ENCODE measurements at regions not wholly inside any gene's neighbourhood (a gene's known extent, or its start where the extent isn't known, plus 50 kb on each side); places are given as distances from the start of the nearest gene placed in this dataset.
A peak's percentile ranks its signal among the peaks of the same experiment; 100 is the strongest.
"Not testable (repeated sequence)": the region's sequence is repeated elsewhere in the genome, so short reads cannot be mapped to it uniquely, and the experiment has no call there.

GRCh38 chr4:27770895-27771294 lies 910.3 kb downstream of the STIM2 start:
- DNase-seq = no peak

GRCh38 chr4:27775156-27775555 lies 914.5 kb downstream of the STIM2 start:
- DNase-seq = peak; percentile 49

- DNase-seq = no peak
Observed at GRCh38 chr4:27779827-27780226, 919.2 kb downstream of the STIM2 start.

- DNase-seq = no peak
Observed at GRCh38 chr4:27787195-27787594, 926.6 kb downstream of the STIM2 start.

- DNase-seq = no peak
Observed at GRCh38 chr4:27789773-27790172, 929.1 kb downstream of the STIM2 start.

GRCh38 chr4:27790911-27791310 lies 930.3 kb downstream of the STIM2 start:
- no peak for DNase-seq

GRCh38 chr4:27791640-27792039 lies 931.0 kb downstream of the STIM2 start:
- no peak for DNase-seq

- DNase-seq = no peak
Observed at GRCh38 chr4:27807207-27807606, 946.6 kb downstream of the STIM2 start.

GRCh38 chr4:27811948-27812347 lies 951.3 kb downstream of the STIM2 start:
- DNase-seq = no peak

- DNase-seq = not testable (repeated sequence)
Observed at GRCh38 chr4:27813226-27813625, 952.6 kb downstream of the STIM2 start.

GRCh38 chr4:27813699-27814425 lies 953.2 kb downstream of the STIM2 start:
- not testable (repeated sequence) for DNase-seq

- DNase-seq = no peak
Observed at GRCh38 chr4:27819246-27819645, 958.6 kb downstream of the STIM2 start.

GRCh38 chr4:27828843-27829242 lies 968.2 kb downstream of the STIM2 start:
- DNase-seq = no peak

GRCh38 chr4:27830251-27830650 lies 969.6 kb downstream of the STIM2 start:
- no peak for DNase-seq

- no peak for DNase-seq
Observed at GRCh38 chr4:27835851-27836250, 975.2 kb downstream of the STIM2 start.

GRCh38 chr4:27836523-27836922 lies 975.9 kb downstream of the STIM2 start:
- no peak for DNase-seq

- no peak for DNase-seq
Observed at GRCh38 chr4:27843776-27844175, 983.1 kb downstream of the STIM2 start.

GRCh38 chr4:27844376-27844775 lies 983.7 kb downstream of the STIM2 start:
- no peak for DNase-seq

- no peak for DNase-seq
Observed at GRCh38 chr4:27846951-27847350, 986.3 kb downstream of the STIM2 start.

GRCh38 chr4:27861381-27861787 lies 1000.7 kb downstream of the STIM2 start:
- peak; percentile 64 for DNase-seq

GRCh38 chr4:27861802-27862201 lies 1001.2 kb downstream of the STIM2 start:
- no peak for DNase-seq

GRCh38 chr4:27873596-27873995 lies 1013.0 kb downstream of the STIM2 start:
- no peak for DNase-seq

GRCh38 chr4:27881705-27882104 lies 1021.1 kb downstream of the STIM2 start:
- no peak for DNase-seq

- no peak for DNase-seq
Observed at GRCh38 chr4:27886120-27886519, 1025.5 kb downstream of the STIM2 start.

- no peak for DNase-seq
Observed at GRCh38 chr4:27887646-27888045, 1027.0 kb downstream of the STIM2 start.

Data from NCI-H69 (cell line).